Kidney (tissue), 13 donors: ENCODE measurements at regions not wholly inside any gene's neighbourhood (a gene's known extent, or its start where the extent isn't known, plus 50 kb on each side); places are given as distances from the start of the nearest gene placed in this dataset.

ENCODE experiments used
- DNase-seq, 5 donors: peaks; one replicate each; pipeline ENCODE4 v3.0.0-alpha.2; 2013 to 2020
- FAIRE-seq: peaks from 2 replicates; lab custom pipeline; 2012; peaks lifted over from hg19 to GRCh38; lab: Jason Lieb, UNC
- H3K27ac ChIP-seq, 2 donors: one replicate each; pipeline ENCODE4 v1.7.0; 2013; ENCODE audit warnings: low read depth in 2 of 2, low read length in 2 of 2, inconsistent platforms in 1 of 2
- H3K27me3 ChIP-seq: one replicate; pipeline ENCODE4 v1.7.1; 2013; ENCODE audit warnings: low read length, inconsistent platforms; ENCODE audit not compliant: control insufficient read depth, insufficient read depth
- H3K36me3 ChIP-seq, 3 donors: one replicate each; pipeline versions ENCODE4 v1.7.0 to v1.7.1; 2013; ENCODE audit warnings: low read length in 3 of 3, control low read depth in 1 of 3, inconsistent platforms in 1 of 3; ENCODE audit not compliant: insufficient read depth in 3 of 3, control insufficient read depth in 2 of 3
- H3K4me1 ChIP-seq, 3 donors: one replicate each; pipeline versions ENCODE4 v1.7.0 to v1.7.1; 2013; ENCODE audit warnings: low read length in 3 of 3, inconsistent platforms in 1 of 3, low read depth in 1 of 3; ENCODE audit not compliant: control insufficient read depth in 2 of 3, insufficient read depth in 2 of 3
- H3K4me3 ChIP-seq, 3 donors: one replicate each; pipeline versions ENCODE4 v1.7.0 to v1.8.1; 2013; ENCODE audit warnings: low read length in 3 of 3, control low read depth in 1 of 3, inconsistent platforms in 1 of 3
- H3K9ac ChIP-seq, 3 donors: one replicate each; pipeline versions ENCODE4 v1.7.0 to v1.7.1; 2013; ENCODE audit warnings: low read length in 3 of 3, control low read depth in 1 of 3, inconsistent platforms in 1 of 3
- H3K9me3 ChIP-seq, 3 donors: one replicate each; pipeline versions ENCODE4 v1.7.0 to v1.7.1; 2013; ENCODE audit warnings: low read length in 3 of 3, control low read depth in 1 of 3, inconsistent platforms in 1 of 3; ENCODE audit not compliant: control insufficient read depth in 2 of 3, insufficient read depth in 1 of 3
- intact Hi-C: fragments of 100-400 bp; cut with DNase I; formaldehyde crosslinking; loops from one replicate; pipeline ENCODE4 v1.11.1; 2022
- TF ChIP-seq, protein P1 (sequence below): IDR thresholded peaks from 3 replicates; pipeline ENCODE4 v1.5.1; 2012; ENCODE audit warnings: mild to moderate bottlenecking, moderate library complexity, borderline replicate concordance; ENCODE audit not compliant: insufficient read depth; ENCODE audit errors: extremely low read depth
- donor health status: control.
- donor health status: control.
- donor health status: control.
- donor health status: control.
- donor health status: control.
- donor health status: DM: yes; HTN: yes; CAD: no.
- donor health status: Normal renal cell carcinoma (clear cell type).

DNA sequence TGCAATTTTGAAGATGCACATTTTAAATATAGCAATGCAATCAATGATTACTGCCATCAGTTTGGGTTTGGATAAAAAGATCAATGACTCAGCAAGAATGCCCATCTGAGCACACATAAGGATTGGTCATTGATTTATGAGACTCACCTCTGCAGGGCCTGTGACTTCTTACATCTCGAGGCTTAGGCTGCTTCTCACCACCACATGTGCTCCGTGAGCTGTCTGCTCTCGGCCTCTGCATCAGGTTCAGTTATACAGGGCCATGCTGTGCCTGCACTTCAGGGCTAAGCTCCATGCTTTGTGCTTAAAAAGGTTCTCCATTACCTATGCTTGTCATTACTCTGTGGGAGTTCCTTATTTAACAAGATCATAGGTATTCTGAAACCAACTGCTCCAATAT is 887.5 kb downstream of the DIPK2A start:
- H3K4me3 ChIP-seq, result no peak overlapping the region
- H3K27me3 ChIP-seq, result no peaks in the 10 kb centered on the region
- H3K9ac ChIP-seq, result no peak overlapping the region
- H3K9me3 ChIP-seq, result no peaks in the 10 kb centered on the region
- H3K36me3 ChIP-seq, result no peaks in the 10 kb centered on the region
- DNase-seq, result no peak
- no peak overlapping the region for H3K27ac ChIP-seq
- intact Hi-C loops, result no loop called here
- FAIRE-seq, result no peak
- H3K4me1 ChIP-seq, result no peaks in the 10 kb centered on the region
- TF ChIP-seq, protein P1, sequence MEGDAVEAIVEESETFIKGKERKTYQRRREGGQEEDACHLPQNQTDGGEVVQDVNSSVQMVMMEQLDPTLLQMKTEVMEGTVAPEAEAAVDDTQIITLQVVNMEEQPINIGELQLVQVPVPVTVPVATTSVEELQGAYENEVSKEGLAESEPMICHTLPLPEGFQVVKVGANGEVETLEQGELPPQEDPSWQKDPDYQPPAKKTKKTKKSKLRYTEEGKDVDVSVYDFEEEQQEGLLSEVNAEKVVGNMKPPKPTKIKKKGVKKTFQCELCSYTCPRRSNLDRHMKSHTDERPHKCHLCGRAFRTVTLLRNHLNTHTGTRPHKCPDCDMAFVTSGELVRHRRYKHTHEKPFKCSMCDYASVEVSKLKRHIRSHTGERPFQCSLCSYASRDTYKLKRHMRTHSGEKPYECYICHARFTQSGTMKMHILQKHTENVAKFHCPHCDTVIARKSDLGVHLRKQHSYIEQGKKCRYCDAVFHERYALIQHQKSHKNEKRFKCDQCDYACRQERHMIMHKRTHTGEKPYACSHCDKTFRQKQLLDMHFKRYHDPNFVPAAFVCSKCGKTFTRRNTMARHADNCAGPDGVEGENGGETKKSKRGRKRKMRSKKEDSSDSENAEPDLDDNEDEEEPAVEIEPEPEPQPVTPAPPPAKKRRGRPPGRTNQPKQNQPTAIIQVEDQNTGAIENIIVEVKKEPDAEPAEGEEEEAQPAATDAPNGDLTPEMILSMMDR, result no peak

DNA sequence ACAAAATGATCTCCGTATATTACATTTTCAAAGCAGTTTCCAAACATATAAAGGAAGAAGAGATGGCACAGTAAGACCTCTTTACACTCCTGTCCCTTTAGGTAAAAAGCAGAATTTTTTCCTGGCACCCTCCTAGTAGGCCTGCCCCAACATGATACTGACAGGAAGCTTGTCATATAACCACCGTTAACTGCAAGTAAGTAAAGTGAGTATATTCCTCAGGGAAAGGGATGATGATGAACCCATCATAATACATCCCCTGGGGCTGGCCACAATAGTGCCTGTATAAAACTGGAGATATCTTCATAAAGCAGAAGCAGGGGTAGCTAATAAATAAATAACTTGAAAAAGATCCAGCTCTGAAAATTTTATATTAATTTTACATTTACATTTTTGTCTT is 893.0 kb downstream of the DIPK2A start:
- intact Hi-C loops, result no loop called here
- no peaks in the 10 kb centered on the region for H3K36me3 ChIP-seq
- peaks cover 0 to 2% (median 0%) of the 10 kb centered on the region in 3 donors for H3K4me1 ChIP-seq
- no peak overlapping the region for H3K9ac ChIP-seq
- no peak overlapping the region for H3K27ac ChIP-seq
- no peaks in the 10 kb centered on the region for H3K9me3 ChIP-seq
- H3K4me3 ChIP-seq, result no peak overlapping the region
- FAIRE-seq, result no peak
- no peaks in the 10 kb centered on the region for H3K27me3 ChIP-seq
- TF ChIP-seq, protein P1, result no peak
- DNase-seq, result no peak

DNA sequence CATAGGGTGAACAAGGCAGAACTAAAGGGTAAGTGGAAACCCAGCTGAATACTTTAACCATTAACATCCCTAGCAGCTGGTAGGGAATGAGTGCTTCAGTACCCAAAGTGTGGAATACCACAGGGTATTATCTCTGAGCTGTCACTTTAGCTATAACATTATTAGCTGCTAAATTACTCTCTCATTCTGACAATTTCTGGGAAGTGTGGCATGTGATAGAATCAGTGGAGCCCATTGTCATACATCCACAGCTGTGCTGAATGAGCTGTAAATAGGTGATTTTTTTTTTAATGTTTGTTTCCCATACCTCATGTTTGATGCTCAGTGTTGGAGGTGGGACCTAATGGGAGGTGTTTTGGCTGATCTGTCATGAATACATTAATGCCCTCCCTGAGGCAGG is 894.3 kb downstream of the DIPK2A start:
- no peak overlapping the region for H3K27ac ChIP-seq
- no peak overlapping the region for H3K4me3 ChIP-seq
- intact Hi-C loops, result no loop called here
- H3K9ac ChIP-seq, result no peak overlapping the region
- DNase-seq, result no peak
- TF ChIP-seq, protein P1, result no peak
- peaks cover 0 to 2% (median 0%) of the 10 kb centered on the region in 3 donors for H3K4me1 ChIP-seq
- no peak for FAIRE-seq
- no peaks in the 10 kb centered on the region for H3K36me3 ChIP-seq
- no peaks in the 10 kb centered on the region for H3K27me3 ChIP-seq
- no peaks in the 10 kb centered on the region for H3K9me3 ChIP-seq

DNA sequence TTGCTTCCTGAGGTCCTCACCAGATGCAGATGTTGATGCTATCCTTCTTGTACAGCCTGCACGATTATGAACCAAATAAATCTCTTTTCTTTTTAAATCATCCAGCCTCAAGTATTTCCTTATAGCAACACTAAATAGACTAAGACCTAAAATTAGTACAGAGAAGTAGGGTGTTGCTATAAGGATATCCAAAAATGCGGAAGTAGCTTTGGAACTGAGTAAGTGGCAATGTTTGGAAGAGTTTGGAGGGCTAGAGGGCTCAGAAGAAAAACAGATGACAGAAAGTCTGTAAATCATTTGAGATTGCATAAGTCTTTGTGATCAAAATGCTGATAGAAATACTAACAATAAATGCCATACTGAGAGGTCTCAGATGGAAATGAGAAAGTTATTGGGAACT is 894.9 kb downstream of the DIPK2A start:
- no peak for FAIRE-seq
- Histone ChIP-seq H3K9ac (no peak overlapping the region), H3K36me3 (no peaks in the 10 kb centered on the region), H3K4me1 (peaks cover 0 to 2% (median 0%) of the 10 kb centered on the region in 3 donors), H3K27me3 (no peaks in the 10 kb centered on the region), H3K9me3 (no peaks in the 10 kb centered on the region), H3K4me3 (no peak overlapping the region), H3K27ac (no peak overlapping the region)
- DNase-seq, result peak in 2 of 5 donors; percentile 58 to 68
- intact Hi-C loops, result no loop called here
- TF ChIP-seq, protein P1, result no peak
